ENCODE measurements at regions not wholly inside any gene's neighbourhood (a gene's known extent, or its start where the extent isn't known, plus 50 kb on each side); places are given as distances from the start of the nearest gene placed in this dataset.

DNA sequence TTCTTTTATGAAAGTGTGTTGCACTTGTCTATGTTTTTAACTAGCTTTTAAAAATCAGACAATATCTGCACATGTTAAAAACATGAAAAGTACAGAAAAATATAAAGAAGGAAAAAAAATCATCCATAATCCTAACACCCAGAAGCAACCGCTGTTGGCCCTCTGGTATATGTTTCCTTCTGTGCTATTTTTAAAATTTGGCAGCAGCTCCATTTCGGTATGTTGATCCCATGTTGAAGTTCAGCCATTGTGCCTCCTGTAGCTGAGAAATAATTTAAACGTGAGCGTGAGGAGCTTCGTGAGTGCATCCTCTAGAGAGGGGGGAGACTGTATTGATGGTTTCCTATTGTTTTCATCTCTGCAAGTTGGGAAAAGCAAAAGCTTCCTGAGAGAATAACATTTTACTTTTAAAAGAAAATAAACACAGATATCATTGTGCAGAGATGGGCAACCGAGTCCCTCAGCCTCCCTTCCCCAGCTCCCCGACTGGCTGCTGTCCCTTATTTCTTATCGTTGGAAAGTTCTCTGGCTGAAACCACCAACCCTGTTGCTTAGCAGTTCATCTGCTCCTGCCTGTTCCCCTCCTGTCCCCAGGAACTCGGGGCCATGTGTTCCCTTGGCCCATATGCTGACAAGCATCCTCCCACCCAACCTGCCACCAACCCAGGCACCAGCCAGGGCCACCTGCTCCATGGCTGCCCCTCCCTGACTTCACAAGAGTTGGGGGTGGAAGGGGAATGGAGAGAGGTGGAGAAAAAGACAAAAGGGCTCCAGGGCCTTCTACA lies 499.1 kb upstream of the PODXL start:
- TF ChIP-seq, protein P1, sequence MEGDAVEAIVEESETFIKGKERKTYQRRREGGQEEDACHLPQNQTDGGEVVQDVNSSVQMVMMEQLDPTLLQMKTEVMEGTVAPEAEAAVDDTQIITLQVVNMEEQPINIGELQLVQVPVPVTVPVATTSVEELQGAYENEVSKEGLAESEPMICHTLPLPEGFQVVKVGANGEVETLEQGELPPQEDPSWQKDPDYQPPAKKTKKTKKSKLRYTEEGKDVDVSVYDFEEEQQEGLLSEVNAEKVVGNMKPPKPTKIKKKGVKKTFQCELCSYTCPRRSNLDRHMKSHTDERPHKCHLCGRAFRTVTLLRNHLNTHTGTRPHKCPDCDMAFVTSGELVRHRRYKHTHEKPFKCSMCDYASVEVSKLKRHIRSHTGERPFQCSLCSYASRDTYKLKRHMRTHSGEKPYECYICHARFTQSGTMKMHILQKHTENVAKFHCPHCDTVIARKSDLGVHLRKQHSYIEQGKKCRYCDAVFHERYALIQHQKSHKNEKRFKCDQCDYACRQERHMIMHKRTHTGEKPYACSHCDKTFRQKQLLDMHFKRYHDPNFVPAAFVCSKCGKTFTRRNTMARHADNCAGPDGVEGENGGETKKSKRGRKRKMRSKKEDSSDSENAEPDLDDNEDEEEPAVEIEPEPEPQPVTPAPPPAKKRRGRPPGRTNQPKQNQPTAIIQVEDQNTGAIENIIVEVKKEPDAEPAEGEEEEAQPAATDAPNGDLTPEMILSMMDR (IDR thresholded peaks at IDR 0.05): no peak
- no peak for TF ChIP-seq POLR2A (IDR thresholded peaks at IDR 0.05)

Measured in right lobe of liver (tissue), 4 donors.